GM19468 (cell line): ENCODE measurements at regions not wholly inside any gene's neighbourhood (a gene's known extent, or its start where the extent isn't known, plus 50 kb on each side); places are given as distances from the start of the nearest gene placed in this dataset.

ENCODE experiments used
- ATAC-seq: cut with Tn5 transposase; IDR thresholded peaks from one replicate; pipeline ENCODE4 v1.9.1; 2021; ENCODE audit warnings: mild to moderate bottlenecking, moderate library complexity, moderate number of reproducible peaks; ENCODE audit not compliant: unreplicated experiment; ENCODE audit errors: extremely low read depth

- peak; percentile 62 for ATAC-seq
Measured at GRCh38 chr2:134087371-134087921, 166.4 kb upstream of the MGAT5 start.

DNA sequence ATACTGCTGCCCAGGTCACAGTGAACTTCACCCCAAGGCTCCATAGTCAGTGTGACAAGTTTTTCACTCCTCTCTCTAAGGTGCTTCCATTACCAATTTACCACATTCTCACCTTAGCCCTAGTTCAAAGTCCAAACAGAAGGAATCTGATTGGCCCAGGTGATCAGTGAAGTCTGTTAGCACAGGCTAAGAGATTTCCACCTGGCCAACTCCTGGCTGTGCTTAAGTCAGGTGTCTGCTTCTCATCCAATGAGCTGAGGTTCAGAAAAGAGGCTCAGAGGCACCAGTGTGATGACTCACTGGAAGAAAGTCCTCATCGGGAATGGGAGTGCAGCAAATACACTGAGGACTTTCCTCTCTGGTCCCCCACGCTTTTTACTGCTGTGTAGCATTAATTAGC lies 164.4 kb upstream of the MGAT5 start:
- ATAC-seq, result no peak

GRCh38 chr2:134097740-134098139 lies 156.1 kb upstream of the MGAT5 start:
- no peak for ATAC-seq

- no peak for ATAC-seq
Measured at GRCh38 chr2:134098321-134098720, 155.6 kb upstream of the MGAT5 start.

- no peak for ATAC-seq
Measured at GRCh38 chr2:134099273-134099672, 154.6 kb upstream of the MGAT5 start.

DNA sequence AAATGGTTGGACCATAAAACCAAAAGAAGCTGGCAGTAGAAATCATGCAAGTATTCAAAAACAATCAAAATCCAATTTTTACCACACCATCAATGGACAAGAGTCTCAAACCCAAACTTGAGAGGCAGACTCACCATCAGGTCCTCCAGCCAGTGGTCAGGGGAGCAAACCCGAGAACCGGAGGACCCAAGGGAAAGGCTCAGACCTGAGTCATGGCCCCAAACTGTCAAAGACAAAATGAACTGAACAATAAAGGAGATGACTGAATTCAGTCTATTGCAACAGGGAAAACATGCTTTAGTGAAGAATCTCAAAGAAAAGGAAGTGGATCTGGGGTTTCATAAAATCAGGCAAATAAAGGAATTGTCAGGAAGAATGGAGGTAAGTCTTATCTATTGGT lies 150.7 kb upstream of the MGAT5 start:
- no peak for ATAC-seq

DNA sequence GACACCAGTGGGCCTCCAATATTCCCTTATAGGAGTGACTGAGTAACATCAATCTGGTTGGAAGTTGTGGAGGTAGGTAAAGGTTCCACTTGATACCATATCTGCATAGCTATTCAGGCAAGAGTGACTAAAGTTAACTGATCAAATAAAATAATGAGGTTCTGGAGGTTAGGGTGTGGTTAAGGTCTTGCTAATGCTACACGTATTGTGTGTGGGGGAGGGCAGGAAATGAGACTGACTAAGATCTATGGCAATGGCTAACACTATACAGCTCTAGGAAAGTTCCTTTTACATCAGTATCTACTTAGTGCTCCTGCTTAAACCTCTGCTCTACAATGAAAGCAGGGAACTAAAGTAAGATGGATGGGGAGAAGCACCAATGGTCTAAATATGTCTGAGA lies 149.1 kb upstream of the MGAT5 start:
- no peak for ATAC-seq

- no peak for ATAC-seq
Measured at GRCh38 chr2:134107402-134107801, 146.5 kb upstream of the MGAT5 start.

DNA sequence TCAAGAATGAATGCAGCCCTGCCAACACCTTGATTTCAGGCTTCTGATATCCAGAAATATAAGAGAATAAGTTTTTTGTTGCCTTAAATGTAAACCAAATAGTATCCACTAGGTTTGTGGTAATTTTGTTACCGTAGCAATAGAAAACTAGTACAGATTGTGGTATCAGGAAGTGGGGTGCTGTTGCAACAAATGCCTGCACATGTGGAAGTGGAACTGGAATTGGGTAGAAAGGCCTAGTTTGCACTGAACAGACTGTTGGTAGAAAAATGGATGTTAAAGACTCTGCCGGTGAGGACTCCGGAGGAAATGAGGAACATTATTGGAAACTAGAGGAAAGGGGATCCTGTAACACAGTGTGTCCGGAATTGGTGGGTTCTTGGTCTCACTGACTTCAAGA lies 145.8 kb upstream of the MGAT5 start:
- no peak for ATAC-seq

GRCh38 chr2:134109246-134109645 lies 144.6 kb upstream of the MGAT5 start:
- ATAC-seq, result no peak

GRCh38 chr2:134109725-134110124 lies 144.1 kb upstream of the MGAT5 start:
- ATAC-seq, result no peak

DNA sequence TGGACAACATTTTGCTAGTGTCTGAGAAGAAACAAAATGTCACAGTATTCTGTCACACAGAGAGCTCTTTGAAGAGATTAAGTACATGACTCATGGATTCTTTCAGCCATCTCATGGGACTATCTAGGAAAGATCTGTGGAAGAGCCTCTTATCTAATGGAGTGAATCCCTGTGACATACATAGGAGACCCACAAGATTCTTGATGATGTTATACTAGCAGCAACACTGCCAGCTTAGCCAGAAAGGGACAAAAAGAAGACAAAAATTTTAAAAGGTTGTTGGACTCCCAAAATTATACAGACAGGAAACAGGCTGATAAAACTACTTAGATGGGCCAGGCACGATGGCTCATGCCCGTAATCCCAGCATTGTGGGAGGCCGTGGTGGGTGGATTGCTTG lies 143.3 kb upstream of the MGAT5 start:
- no peak for ATAC-seq

- ATAC-seq, result no peak
Measured at GRCh38 chr2:134117676-134118075, 136.2 kb upstream of the MGAT5 start.

DNA sequence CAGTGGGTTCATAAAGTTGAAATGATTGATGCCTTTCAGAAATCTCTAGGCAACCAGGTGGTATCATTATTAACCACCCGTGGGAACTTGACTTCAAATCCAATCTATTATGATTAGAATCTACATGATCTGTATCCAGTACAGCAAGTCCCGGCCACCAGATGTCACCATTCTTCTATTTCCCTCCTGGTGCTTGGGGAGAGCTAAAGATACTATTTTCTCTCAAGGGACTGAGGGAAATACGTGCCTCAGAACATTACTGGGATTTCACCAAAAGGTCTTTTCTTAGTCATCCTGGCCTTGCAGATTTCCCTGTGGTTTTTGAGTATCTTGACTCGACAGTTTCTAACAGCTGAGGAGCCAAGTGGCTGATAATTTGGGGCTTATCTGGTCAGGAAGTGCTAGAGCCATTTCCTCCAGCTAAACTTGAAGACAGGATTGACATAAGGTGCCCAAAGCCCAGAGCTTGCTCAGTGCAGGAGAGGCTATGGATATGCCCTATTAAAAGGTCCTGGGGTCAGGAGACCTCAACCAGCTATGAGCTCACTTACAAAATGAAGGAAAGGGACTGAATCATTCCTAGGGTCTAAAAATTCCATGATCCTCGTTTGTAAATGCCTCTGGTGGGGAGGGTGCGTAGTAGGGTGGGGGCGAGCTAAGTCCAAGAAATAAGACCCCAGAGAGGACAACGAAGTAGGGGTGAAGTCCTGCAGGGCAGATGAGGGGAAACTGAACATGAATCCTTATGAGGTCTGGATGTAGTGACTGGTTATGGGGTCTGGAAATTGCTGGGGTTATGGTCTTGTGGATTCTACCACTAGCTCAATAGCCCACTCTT lies 135.4 kb upstream of the MGAT5 start:
- peak; percentile 15 for ATAC-seq

DNA sequence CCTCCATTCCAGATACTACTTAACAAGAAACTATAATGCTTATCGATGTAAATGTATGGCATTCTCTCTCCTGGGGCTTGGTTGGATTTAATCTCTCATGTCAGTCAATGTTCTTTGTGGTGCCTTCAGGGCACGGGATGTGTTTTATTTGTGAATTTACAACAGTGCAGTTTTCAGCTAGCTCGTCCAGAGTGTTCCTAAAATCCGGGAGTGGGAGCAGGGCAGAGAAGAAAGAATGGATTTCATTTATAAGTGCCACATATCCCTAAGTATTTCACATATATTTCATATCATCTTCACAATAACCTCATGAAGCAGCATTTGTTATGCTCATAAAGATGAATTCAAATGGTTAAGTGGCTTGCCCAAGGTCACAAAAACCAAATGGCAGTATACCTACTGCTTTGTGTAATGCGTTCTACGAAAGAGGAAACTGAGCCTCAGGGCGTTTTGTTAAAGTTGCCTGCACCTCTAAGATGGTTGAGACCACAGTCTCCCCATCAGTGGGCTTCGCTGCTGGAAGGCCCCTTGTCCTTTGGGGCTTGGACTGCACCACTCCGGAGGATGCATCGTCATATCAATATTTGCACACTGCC lies 134.7 kb upstream of the MGAT5 start:
- no peak for ATAC-seq

DNA sequence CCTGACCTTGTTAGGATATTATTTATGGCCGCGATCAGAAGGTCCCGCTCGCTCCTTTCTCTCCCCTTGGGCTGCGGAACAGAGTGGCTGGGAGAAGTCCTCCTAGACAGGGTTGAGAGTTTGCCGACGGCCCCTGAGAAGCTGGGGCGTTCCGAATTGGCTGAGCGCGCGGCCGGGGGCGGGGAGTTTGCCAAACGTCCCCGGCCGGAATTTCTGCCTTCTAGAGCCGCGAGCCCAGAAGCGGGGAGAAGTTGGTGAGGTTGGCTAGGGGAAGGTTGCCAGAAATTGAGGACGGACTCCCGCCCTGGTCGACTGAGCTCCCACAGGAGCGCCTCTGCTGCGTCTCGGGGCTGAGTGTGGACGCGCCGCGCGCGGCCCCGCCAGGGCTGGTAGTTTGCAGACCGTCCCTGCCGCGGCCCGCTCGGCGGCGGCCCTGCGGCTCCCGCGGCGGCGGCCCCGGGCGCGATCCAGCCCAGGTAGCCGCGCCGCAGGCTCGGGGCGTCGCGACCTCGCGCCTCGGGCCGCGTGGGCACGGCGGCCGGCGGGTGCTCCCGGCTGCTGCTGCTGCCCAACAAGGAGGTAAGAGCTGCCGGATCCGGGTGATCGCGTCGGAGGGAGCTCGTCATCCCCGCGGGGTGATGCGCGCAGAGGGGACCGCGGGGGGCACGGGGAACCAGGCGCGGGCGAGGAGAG lies 134.0 kb upstream of the MGAT5 start:
- peak; percentile 49 for ATAC-seq

- no peak for ATAC-seq
Measured at GRCh38 chr2:134120406-134120732, 133.5 kb upstream of the MGAT5 start.

DNA sequence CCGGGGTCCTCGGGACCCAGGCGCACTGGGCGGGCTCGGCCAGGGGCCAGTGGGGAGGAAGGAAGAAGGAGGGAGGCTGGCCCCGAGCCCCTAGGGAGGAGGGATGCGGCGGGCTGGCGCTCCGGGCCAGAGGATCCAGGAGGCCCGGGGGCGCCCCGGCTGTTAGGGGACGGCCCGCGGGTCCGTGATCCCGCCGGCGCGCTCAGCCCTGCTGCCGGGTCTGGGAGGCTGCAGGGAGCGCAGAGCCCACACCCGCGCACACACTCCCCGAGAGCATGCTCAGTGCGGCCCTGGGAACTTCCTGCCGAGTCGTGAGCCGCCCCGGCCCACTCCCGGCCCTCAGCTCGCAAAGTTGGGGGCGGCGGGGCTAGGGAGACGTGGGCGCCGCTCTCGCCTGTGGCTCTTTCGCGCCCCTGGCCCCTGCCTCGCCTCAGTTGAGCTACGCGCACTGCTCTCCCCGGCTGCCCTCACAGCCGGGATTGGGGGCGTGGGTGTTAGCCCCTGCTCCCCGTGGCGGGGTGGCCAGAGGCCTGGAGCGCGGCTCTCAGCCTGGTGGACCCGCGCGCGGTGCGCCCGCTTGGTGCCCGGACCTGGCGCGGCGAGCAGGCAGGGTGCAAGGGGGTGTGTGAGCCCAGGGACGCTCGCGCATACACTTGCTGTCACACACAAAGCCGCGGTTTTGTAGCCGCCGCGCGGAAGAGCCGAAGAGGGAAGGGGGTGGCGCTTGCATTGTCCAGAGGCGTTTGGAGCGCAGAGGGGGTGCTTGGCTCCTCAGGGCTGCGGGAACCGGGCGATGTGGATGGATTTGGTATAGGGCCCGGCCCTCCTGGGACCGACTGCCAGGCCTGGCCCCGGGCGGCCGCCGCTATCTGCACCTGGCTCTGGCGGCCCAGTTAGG lies 132.9 kb upstream of the MGAT5 start:
- peak; percentile 38 for ATAC-seq

- no peak for ATAC-seq
Measured at GRCh38 chr2:134122610-134123009, 131.3 kb upstream of the MGAT5 start.

- ATAC-seq, result no peak
Measured at GRCh38 chr2:134123332-134123731, 130.5 kb upstream of the MGAT5 start.
